ENCODE measurements at regions not wholly inside any gene's neighbourhood (a gene's known extent, or its start where the extent isn't known, plus 50 kb on each side); places are given as distances from the start of the nearest gene placed in this dataset.
"Not testable (repeated sequence)": the region's sequence is repeated elsewhere in the genome, so short reads cannot be mapped to it uniquely, and the experiment has no call there.

DNA sequence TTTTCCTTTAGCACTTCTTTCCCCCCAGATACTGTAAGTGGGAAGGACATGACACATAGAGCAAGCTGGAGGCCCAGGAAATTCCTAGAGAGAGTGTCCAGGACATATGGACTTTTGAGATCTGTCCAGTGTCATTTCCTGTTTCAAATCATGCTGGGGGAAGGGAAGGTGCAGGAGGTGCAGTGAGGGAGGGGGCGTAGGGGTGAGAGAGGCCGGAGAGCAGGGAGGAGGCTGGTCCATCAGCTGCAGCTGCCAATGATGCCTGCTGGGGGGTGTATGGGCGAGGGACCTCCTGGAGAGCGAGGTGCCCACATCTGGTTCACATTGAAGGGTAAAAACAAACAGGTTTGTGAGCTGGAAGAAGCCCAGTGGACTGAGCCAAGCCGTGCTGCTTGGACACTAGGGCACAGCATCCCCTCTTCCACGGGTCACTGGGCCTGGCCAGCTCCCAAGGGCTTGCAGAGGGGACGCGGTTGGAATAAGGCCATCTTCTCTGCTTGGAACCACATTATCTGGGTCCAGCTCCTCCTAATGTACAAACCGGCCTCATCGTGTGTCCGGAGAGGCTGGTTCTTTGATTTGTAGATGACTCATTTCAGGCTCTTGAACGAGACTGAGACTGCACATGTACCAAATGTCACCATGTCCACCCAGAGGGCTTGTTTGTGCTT is 70.4 kb upstream of the SMURF2 start:
- FAIRE-seq (no peak), DNase-seq (ENCODE audit: insufficient read length, low spot score) (no peak)
- TF ChIP-seq POLR2A (IDR thresholded peaks at IDR 0.05; ENCODE audit: low read depth, low read length) = no peak

GRCh38 chr17:64730023-64730422 is 67.9 kb upstream of the SMURF2 start:
- DNase-seq (ENCODE audit: insufficient read length, low spot score); FAIRE-seq: not testable (repeated sequence)

- FAIRE-seq (no peak), DNase-seq (ENCODE audit: insufficient read length, low spot score) (no peak)
- no peak for TF ChIP-seq POLR2A (IDR thresholded peaks at IDR 0.05; ENCODE audit: low read depth, low read length)
Observed at GRCh38 chr17:64729201-64729600, 67.1 kb upstream of the SMURF2 start.

DNA sequence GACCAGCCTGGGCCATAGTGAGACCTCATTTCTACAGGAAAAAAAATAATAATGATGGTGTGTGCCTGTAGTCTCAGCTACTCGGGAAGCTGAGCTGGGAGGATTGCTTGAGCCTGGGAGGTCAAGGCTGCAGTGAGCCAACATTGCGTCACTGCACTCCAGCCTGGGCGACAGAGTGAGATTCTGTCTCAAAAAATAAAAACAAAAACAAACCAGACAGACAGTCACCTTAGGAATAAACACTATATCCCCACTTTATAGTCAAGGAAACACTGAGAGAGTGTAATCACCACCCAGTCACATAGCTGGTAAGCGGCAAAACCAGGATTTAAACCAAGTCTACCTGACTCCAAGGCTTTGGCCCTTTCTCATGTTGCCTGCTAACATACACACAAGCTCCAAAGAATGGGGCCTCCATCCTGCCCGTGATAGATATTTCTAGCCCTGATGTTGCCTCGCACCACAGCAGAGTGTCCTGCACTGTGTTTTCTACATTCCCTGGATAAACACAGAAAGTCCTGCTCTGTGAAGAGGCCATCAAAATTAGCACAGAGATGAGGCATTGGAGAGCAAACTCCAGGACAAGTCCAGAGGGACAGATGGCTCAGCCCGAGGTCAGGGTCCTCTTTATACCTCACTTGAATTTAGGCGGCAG is 66.1 kb upstream of the SMURF2 start:
- TF ChIP-seq POLR2A (IDR thresholded peaks at IDR 0.05; ENCODE audit: low read depth, low read length) = no peak
- FAIRE-seq = no peak
- no peak for DNase-seq (ENCODE audit: insufficient read length, low spot score)

- not testable (repeated sequence) for FAIRE-seq; DNase-seq (ENCODE audit: insufficient read length, low spot score)
Observed at GRCh38 chr17:64726025-64726424, 63.9 kb upstream of the SMURF2 start.

DNA sequence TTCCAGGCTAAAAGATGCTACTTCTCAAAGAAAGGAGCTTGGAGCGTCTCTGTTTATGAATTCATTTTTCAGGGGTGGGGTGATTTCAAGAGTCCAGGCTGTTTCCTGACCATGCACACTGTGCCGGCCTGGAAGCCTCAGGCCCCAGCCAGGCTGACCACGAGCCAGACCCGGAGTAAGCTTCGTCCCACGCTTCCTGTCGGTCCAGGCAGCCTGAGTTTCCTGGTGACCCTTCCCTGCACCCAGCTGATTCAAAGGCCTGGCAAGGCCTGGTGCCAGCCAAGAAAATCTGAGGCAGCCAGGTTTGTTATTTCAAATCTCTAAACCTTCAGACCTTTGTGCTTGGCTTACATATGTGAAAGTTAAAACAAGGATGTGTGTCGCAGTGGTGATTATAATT is 62.1 kb upstream of the SMURF2 start:
- DNase-seq (ENCODE audit: insufficient read length, low spot score) = not testable (repeated sequence)
- peak; percentile 66 for FAIRE-seq

GRCh38 chr17:64723781-64724180 is 61.7 kb upstream of the SMURF2 start:
- DNase-seq (ENCODE audit: insufficient read length, low spot score) (no peak), FAIRE-seq (no peak)
- no peak for TF ChIP-seq POLR2A (IDR thresholded peaks at IDR 0.05; ENCODE audit: low read depth, low read length)

GRCh38 chr17:64721556-64721955 is 59.4 kb upstream of the SMURF2 start:
- FAIRE-seq; DNase-seq (ENCODE audit: insufficient read length, low spot score): not testable (repeated sequence)

DNA sequence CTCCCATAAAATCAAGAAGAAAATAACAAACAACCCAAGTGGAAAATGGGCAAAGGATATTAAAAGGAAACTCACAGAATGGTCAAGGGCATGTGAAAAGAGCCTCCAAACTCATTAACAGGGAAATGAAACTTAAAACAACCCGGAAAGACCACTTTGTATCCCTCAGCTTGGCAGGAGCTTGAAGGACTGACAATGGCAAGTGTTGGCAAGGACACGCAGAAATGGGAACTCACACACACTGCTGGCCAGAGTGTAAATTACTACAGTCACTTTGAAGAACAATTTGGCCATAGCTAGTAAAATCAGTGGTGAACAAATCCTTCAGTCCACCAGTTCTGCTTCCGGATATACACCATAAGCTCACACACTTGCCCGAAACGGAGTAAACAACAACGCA is 58.1 kb upstream of the SMURF2 start:
- not testable (repeated sequence) for DNase-seq (ENCODE audit: insufficient read length, low spot score)
- peak; percentile 67 for FAIRE-seq

DNA sequence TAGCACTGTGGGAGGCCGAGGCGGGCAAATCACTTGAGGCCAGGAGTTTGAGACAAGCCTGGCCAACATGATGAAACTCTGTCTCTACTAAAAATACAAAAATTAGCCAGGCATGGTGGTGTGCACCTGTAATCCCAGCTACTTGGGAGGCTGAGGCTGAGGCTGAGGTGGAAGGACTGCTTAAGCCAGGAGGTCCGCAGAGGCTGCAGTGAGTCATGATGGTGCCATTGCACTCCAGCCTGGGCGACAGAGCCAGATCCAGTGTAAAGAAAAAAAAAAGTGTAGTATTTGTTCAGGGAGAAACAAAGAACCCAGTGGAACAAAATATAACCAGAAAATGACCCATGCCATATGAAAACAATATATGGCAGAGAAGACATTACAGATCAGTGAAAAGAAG is 57.4 kb upstream of the SMURF2 start:
- not testable (repeated sequence) for DNase-seq (ENCODE audit: insufficient read length, low spot score); FAIRE-seq

DNA sequence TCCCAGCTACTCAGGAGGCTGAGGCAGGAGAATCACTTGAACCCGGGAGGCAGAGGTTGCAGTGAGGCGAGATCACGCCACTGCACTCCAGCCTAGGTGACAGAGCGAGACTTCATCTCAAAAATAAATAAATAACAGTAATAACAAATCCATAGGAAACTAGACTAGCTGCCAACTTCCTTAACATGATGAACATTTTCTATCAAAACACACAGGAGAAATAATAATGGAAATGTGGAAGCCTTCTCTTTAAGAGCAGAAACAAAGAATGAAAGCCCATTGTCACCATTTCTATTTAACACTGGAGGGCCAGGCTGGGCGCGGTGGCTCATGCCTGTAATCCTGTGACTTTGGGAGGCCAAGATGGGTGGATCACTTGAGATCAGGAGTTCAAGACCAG is 56.7 kb upstream of the SMURF2 start:
- not testable (repeated sequence) for FAIRE-seq; DNase-seq (ENCODE audit: insufficient read length, low spot score)

GRCh38 chr17:64718058-64718457 is 56.0 kb upstream of the SMURF2 start:
- no peak for DNase-seq (ENCODE audit: insufficient read length, low spot score)
- no peak for TF ChIP-seq POLR2A (IDR thresholded peaks at IDR 0.05; ENCODE audit: low read depth, low read length)
- no peak for FAIRE-seq

GRCh38 chr17:64716496-64716895 is 54.4 kb upstream of the SMURF2 start:
- not testable (repeated sequence) for DNase-seq (ENCODE audit: insufficient read length, low spot score); FAIRE-seq

- FAIRE-seq; DNase-seq (ENCODE audit: insufficient read length, low spot score): not testable (repeated sequence)
Observed at GRCh38 chr17:64713786-64714185, 51.7 kb upstream of the SMURF2 start.

DNA sequence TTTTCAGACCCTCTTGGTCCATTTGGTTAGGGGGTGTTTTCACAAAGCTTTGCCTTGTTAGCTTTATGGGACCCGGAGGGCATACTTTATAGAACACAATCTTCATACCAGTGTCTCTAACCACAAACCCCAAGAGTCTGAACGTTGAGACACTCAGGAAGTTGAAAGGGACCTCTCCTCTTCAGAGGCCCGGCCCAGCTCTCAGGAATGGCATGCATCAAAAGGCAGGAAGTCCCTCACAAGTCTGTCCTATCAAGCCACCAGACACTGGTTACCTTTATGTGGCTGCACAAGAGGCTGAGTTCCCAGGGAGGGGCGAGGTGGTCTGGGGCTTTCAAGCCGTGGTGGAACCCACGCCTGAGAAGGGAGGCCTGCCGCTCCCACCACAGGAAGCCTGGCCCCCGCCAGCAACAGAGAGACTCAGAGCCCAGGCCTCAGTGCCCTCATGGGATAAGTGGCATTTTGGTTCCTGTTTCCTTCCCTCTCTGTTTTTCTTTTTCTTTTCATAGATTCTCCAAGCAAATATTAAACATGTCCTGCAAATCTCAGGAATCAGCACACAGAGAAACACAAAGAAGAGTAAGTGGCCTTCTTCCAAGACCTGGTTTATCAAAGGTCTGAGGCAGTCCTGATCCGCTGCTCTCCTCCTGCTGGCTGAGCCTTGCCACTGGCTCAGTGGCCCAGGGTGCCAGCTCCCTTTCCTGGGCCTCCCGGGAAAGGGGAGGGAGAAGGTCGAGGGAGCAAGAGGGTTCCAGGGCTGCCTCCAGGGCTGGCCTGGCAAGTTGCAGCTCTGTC is 50.6 kb upstream of the SMURF2 start:
- not testable (repeated sequence) for DNase-seq (ENCODE audit: insufficient read length, low spot score); FAIRE-seq
